Jurkat, Clone E6-1 (cell line): ENCODE measurements at regions not wholly inside any gene's neighbourhood (a gene's known extent, or its start where the extent isn't known, plus 50 kb on each side); places are given as distances from the start of the nearest gene placed in this dataset.

ENCODE experiments used
- DNase-seq: peaks from one replicate; pipeline ENCODE4 v3.0.0-alpha.2; 2011; ENCODE audit warnings: low read depth, low spot score
- H3K4me3 ChIP-seq: 2 replicates; pipeline ENCODE4 v1.5.1; 2011; ENCODE audit warnings: mild to moderate bottlenecking, low read length, control low read depth, moderate library complexity

- no peak for DNase-seq
- no peak overlapping the region for H3K4me3 ChIP-seq
These were observed 165.4 kb upstream of the ADO start for GRCh38 chr10:62639144-62639543.

DNA sequence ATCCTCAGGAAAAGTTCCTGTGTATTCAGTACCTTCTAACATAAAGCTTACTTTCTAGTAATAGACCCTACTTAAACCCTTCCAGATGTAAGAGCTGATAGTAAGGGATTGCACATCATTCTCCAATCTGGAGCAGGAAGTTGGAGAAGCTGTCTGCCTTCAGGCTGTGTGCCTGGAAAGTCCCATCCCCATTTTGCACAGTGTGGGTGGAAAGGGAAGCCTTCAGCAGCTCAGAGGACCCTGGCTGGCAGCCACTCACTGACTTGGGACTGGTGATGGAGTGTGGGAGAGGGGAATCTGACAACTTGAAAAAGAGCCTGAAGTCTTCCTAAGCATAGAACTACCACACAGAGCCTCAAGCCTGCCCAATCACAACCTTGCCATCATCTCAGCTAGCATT is 164.1 kb upstream of the ADO start:
- H3K4me3 ChIP-seq, result no peak overlapping the region
- DNase-seq, result no peak

DNA sequence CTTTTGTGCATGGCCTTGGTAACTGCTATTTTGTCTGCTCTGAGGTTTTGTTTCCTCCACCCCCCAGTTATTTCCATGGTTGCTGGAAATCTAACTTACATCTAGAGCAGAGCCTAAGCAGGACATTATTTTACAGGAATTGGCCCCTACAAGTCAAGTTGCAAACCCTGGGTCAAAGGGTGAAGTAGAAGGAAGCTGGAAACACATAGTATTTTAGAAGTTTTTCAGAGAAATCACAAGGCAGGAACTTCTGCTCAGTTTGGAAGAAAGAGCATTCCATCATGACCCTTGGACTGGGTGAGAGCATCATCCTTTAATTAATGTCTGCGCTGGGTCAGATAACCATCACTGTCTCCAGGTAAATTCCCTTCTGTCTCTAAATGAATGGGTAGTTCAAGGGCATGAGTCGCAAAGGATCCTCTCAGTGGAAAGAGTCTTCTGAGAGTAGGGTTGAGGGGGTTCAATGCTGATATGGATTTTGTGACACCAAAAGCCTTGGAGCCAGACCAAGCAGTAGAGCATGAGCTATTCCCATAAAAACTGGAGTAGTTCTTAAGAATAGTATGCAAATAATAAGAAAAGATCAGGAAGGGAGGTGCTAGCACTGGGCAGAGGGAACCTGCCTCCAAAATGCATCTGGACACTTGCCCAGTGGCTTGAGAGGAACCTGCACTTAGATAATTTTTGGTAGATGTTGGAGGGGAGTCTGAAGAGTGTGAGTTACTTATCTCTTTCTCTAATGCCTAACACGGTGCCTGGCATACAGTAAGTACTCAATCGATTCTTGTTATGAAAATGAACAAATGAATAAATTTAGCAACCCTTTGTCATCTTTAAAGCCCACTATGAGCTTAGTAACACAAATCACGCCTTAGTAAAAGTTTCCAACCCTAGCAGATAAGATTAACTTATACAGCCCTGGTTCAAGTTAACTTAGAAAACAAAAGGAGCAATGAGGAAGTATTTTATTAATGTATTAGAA is 160.6 kb upstream of the ADO start:
- no peak for DNase-seq
- no peak overlapping the region for H3K4me3 ChIP-seq

- no peak for DNase-seq
- no peak overlapping the region for H3K4me3 ChIP-seq
These were observed 157.0 kb upstream of the ADO start for GRCh38 chr10:62647375-62648092.

DNA sequence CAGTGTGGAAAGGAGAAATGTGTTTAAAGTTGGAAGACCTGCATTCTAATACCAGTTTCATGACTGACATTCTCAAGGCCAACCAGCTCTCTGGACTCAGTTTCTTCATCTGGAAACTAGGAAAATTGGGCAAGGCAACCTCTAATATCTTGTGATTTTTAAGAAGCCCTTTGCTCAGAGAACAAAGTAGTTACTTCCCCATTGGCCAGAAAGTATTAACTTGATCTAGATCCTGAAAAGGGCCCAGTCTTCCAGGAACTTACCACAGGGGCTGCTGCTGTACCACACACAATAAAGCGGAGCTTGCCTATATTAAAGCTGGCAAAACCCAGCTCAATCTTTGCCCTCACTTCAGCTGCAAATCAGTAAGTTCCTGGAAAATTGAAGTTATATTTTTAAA is 155.6 kb upstream of the ADO start:
- no peak overlapping the region for H3K4me3 ChIP-seq
- DNase-seq, result no peak

DNA sequence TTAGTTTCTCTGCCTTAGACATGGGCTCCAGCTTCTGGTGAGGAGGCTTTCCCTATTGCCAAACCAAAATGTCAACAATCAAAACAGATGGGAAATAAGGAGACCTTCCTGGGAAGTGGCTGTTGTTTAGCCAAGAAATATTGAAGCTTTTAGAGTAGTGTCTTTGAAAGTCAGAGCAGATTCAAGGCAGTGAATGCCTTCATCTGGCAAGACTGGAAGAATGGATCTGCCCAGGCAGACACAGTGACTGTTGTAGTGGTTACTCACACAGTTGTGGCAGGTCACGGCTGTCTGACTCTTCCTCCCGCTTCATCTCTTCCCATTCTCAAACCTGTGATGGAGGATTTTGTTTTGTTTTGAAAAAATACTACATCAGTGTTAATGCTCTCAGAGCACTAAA is 154.1 kb upstream of the ADO start:
- H3K4me3 ChIP-seq, result no peak overlapping the region
- DNase-seq, result no peak

- no peak for DNase-seq
- no peak overlapping the region for H3K4me3 ChIP-seq
These were observed 153.2 kb upstream of the ADO start for GRCh38 chr10:62651341-62651740.

GRCh38 chr10:62652114-62652513 is 152.4 kb upstream of the ADO start:
- no peak for DNase-seq
- no peak overlapping the region for H3K4me3 ChIP-seq

GRCh38 chr10:62652564-62652963 is 152.0 kb upstream of the ADO start:
- H3K4me3 ChIP-seq, result no peak overlapping the region
- no peak for DNase-seq

DNA sequence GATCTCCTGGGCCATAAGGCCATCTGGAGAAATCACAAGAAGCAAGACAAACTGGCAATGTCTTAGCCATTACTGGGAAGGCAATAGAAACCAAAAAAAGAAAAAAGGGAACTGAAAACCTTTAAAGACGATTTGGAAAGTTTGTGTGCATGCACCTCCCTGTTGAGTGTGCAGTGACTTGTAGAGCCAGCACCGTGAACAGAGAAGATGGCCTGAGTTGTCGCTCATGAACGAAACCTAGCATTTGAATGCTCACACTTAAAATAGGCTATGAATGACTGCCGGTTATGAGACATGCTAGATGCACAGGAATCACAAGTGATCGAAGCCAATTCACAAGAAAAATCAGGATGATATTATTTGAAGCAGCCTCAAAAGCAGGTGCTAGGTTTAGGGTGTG is 151.3 kb upstream of the ADO start:
- no peak overlapping the region for H3K4me3 ChIP-seq
- no peak for DNase-seq

- H3K4me3 ChIP-seq, result no peak overlapping the region
- no peak for DNase-seq
These were observed 149.6 kb upstream of the ADO start for GRCh38 chr10:62654966-62655336.

- no peak overlapping the region for H3K4me3 ChIP-seq
- no peak for DNase-seq
These were observed 149.1 kb upstream of the ADO start for GRCh38 chr10:62655337-62655994.

DNA sequence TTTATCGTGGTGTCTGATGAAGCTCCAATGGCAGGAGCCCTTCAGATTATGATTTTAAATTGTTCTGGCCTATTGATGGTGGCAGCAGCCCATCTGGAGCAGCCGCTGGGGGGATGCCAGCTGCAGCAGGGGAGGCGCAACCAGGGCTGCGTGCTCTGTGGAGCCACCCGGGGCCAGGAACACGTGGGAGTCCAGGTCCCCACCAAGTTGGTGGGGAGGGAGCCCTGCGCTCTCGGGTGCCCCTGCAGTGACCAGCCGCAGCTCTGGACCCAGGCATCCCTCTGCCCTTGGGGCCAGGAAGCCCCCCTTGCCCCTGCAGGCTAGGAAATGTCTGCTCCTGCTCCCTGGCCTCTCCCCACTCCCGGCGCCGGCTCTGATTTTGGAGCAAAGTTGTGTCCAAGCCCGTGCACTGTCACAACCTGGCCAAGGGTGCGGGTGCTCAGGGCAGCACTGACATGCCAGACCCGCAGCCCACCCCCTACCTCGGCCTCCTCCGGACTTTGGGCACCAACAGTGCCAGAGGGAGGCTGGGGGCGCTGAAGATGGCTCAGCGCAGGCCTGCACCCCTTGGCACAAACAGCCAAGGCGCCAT is 147.2 kb upstream of the ADO start:
- DNase-seq, result no peak
- no peak overlapping the region for H3K4me3 ChIP-seq

GRCh38 chr10:62658516-62658915 is 146.0 kb upstream of the ADO start:
- DNase-seq, result no peak
- H3K4me3 ChIP-seq, result no peak overlapping the region

DNA sequence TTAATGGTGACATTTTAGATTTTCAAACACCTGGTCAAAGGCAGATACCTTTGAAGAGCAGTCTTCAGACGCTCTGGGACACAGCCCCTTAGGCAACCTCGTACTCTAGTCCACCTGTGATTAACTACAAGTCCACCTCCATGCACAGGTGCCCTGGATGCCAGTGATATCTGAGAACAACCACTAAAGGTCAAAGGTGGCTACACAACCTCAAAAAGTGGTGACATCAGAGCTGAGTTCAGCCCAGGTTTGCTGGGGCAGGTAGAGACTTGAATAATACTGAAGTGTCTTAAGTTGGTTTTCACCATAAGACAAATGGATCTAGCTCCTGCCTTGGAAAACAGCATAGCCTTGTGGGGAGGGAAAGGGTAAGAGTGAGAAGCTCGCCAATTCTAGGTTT is 143.4 kb upstream of the ADO start:
- no peak overlapping the region for H3K4me3 ChIP-seq
- DNase-seq, result no peak

- DNase-seq, result no peak
These were observed 142.0 kb upstream of the ADO start for GRCh38 chr10:62662486-62662885.

DNA sequence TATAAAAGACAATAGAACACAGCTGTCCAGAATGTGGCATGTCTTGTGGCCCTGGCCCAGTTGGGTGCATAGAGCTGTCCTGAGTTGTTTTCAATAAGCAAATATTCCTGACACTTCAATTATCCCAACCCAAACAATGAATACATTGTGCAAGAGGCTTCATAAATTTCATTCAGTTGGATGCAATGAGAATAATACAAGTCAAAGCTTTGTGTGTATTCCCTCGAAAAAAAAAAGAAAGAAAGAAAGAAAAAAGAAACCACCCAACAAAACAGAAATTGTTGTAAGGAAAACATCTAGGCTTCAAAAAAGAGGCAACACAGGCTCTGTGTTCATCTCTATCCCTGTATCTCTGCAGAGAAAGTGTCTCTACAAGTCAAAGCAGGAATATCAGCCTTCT is 138.7 kb upstream of the ADO start:
- no peak for DNase-seq

More at GRCh38 chr10:62662486-62662885, 142.0 kb upstream of the ADO start:
- no peak overlapping the region for H3K4me3 ChIP-seq

GRCh38 chr10:62666275-62666674 is 138.2 kb upstream of the ADO start:
- H3K4me3 ChIP-seq, result no peak overlapping the region
- no peak for DNase-seq

More for the DNA sequence above, 138.7 kb upstream of the ADO start:
- H3K4me3 ChIP-seq, result no peak overlapping the region

DNA sequence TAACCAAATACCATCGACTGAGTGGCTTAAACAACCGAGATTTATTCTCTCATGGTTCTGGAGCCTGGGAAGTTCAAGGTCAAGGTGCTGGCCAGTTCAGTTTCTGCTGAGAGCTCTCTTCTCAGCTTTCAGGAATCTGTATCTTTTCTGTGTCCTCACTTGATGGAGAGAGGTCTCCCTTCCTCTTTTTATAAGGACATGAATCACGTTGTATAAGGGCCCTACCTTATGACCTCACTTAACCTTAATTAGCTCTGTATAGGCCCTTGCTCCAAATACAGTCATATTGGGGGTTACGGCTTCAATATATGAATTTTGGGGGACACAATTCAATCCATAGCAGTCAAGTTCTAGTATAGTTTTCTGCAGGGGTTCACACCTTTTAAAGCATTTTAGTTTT is 135.2 kb upstream of the ADO start:
- no peak for DNase-seq
- no peak overlapping the region for H3K4me3 ChIP-seq

- no peak overlapping the region for H3K4me3 ChIP-seq
- no peak for DNase-seq
These were observed 133.4 kb upstream of the ADO start for GRCh38 chr10:62671104-62671503.
